Sigmoid colon (tissue), 6 donors: ENCODE measurements at regions not wholly inside any gene's neighbourhood (a gene's known extent, or its start where the extent isn't known, plus 50 kb on each side); places are given as distances from the start of the nearest gene placed in this dataset.

Experiments
- DNase-seq: peaks from one replicate; pipeline ENCODE4 v3.0.0-alpha.2; 2019
- H3K27ac ChIP-seq, 4 donors: fragments of 200-600 bp; sonication (generic); one replicate each; pipeline ENCODE4 v1.5.1; 2016 to 2019; ENCODE audit warnings: mild to moderate bottlenecking in 1 of 4
- H3K27me3 ChIP-seq, 3 donors: fragments of 200-600 bp; sonication (generic); one replicate each; pipeline ENCODE4 v1.5.1; 2019; ENCODE audit warnings: mild to moderate bottlenecking in 1 of 3
- H3K36me3 ChIP-seq, 4 donors: fragments of 200-600 bp; sonication (generic); one replicate each; pipeline ENCODE4 v1.5.1; 2016 to 2019
- H3K4me1 ChIP-seq, 4 donors: fragments of 200-600 bp; sonication (generic); one replicate each; pipeline ENCODE4 v1.5.1; 2017 to 2019
- H3K4me3 ChIP-seq, 4 donors: fragments of 200-600 bp; sonication (generic); one replicate each; pipeline ENCODE4 v1.5.1; 2017 to 2019; ENCODE audit warnings: mild to moderate bottlenecking in 2 of 4, moderate library complexity in 1 of 4
- H3K9me3 ChIP-seq, 4 donors: fragments of 200-600 bp in 3 of 4; sonication (generic) in 3 of 4; one replicate each; pipeline versions ENCODE4 v1.5.1 to v1.6.1; 2013 to 2019
- EP300 ChIP-seq, 4 donors: sonication (generic); formaldehyde crosslinking; IDR thresholded peaks; one replicate each; pipeline ENCODE4 v1.6.1; 2017; ENCODE audit warnings: antibody characterized with exemption in 4 of 4
- POLR2A ChIP-seq, 2 donors: fragments of 450-650 bp; IDR thresholded peaks; one replicate each; pipeline ENCODE4 v1.6.1; 2016; ENCODE audit warnings: antibody characterized with exemption in 2 of 2, mild to moderate bottlenecking in 2 of 2, moderate library complexity in 2 of 2
- POLR2AphosphoS5 ChIP-seq, 4 donors: sonication (generic); formaldehyde crosslinking; IDR thresholded peaks; one replicate each; pipeline ENCODE4 v1.6.1; 2017; ENCODE audit warnings: antibody characterized with exemption in 4 of 4
- whole genome bisulfite sequencing, 2 donors: extraction: QIAGEN DNeasy Blood & Tissue Kit; methylation state at CpG; one replicate each; pipeline ENCODE4 v1.1.7; 2013; 5-methylcytosine and 5-hydroxymethylcytosine counted together
- intact Hi-C: fragments of 100-400 bp; cut with DNase I; formaldehyde crosslinking; loops from one replicate; pipeline ENCODE4 v1.15.1; 2023
- TF ChIP-seq, protein P1 (sequence below), 4 experiments: fragments of 450-650 bp in 3 of 4; fragments of 200-600 bp in 1 of 4; IDR thresholded peaks; one replicate each; pipeline ENCODE4 v1.5.1; 2016 to 2019; ENCODE audit warnings: antibody characterized with exemption in 4 of 4, mild to moderate bottlenecking in 3 of 4, moderate library complexity in 2 of 4
- donor health status: healthy with polysubstance abuse.
- donor health status: healthy.

- Histone ChIP-seq H3K27ac (no peak overlapping the region), H3K36me3 (no peaks in the 10 kb centered on the region), H3K4me1 (no peaks in the 10 kb centered on the region), H3K27me3 (no peaks in the 10 kb centered on the region), H3K9me3 (no peaks in the 10 kb centered on the region), H3K4me3 (no peak overlapping the region)
- TF ChIP-seq POLR2AphosphoS5 (IDR thresholded peaks at IDR 0.05): no peak
- TF ChIP-seq, protein P1, sequence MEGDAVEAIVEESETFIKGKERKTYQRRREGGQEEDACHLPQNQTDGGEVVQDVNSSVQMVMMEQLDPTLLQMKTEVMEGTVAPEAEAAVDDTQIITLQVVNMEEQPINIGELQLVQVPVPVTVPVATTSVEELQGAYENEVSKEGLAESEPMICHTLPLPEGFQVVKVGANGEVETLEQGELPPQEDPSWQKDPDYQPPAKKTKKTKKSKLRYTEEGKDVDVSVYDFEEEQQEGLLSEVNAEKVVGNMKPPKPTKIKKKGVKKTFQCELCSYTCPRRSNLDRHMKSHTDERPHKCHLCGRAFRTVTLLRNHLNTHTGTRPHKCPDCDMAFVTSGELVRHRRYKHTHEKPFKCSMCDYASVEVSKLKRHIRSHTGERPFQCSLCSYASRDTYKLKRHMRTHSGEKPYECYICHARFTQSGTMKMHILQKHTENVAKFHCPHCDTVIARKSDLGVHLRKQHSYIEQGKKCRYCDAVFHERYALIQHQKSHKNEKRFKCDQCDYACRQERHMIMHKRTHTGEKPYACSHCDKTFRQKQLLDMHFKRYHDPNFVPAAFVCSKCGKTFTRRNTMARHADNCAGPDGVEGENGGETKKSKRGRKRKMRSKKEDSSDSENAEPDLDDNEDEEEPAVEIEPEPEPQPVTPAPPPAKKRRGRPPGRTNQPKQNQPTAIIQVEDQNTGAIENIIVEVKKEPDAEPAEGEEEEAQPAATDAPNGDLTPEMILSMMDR (IDR thresholded peaks at IDR 0.05): no peak
- TF ChIP-seq EP300 (IDR thresholded peaks at IDR 0.05): no peak
- TF ChIP-seq POLR2A (IDR thresholded peaks at IDR 0.05): no peak
- intact Hi-C loops: no loop called here
- no peak for DNase-seq
- 61 to 87% methylated on average over 2 of the region's 2 CpGs for WGBS, 2 donors
These were observed 173.0 kb upstream of the TET2 start for GRCh38 chr4:104973708-104974107.

- 93 to 95% methylated on average over 1 of the region's 1 CpG for WGBS, 2 donors
- no peak for DNase-seq
- H3K36me3 ChIP-seq: no peaks in the 10 kb centered on the region
- no peaks in the 10 kb centered on the region for H3K4me1 ChIP-seq
- H3K27me3 ChIP-seq: no peaks in the 10 kb centered on the region
- TF ChIP-seq, protein P1 (IDR thresholded peaks at IDR 0.05): no peak
- TF ChIP-seq EP300 (IDR thresholded peaks at IDR 0.05) (no peak), POLR2AphosphoS5 (IDR thresholded peaks at IDR 0.05) (no peak), POLR2A (IDR thresholded peaks at IDR 0.05) (no peak)
- no peak overlapping the region for H3K4me3 ChIP-seq
- intact Hi-C loops: no loop called here
- no peak overlapping the region for H3K27ac ChIP-seq
- H3K9me3 ChIP-seq: no peaks in the 10 kb centered on the region
These were observed 171.1 kb upstream of the TET2 start for GRCh38 chr4:104975617-104976016.

GRCh38 chr4:104976262-104976661 lies 170.4 kb upstream of the TET2 start:
- WGBS, 2 donors: 80 to 95% methylated on average over 2 of the region's 2 CpGs
- H3K27ac ChIP-seq: no peak overlapping the region
- no peaks in the 10 kb centered on the region for H3K27me3 ChIP-seq
- no peak for DNase-seq
- H3K4me3 ChIP-seq: no peak overlapping the region
- no peak for TF ChIP-seq POLR2A (IDR thresholded peaks at IDR 0.05)
- TF ChIP-seq, protein P1 (IDR thresholded peaks at IDR 0.05): no peak
- TF ChIP-seq POLR2AphosphoS5 (IDR thresholded peaks at IDR 0.05): no peak
- TF ChIP-seq EP300 (IDR thresholded peaks at IDR 0.05): no peak
- no peaks in the 10 kb centered on the region for H3K36me3 ChIP-seq
- H3K9me3 ChIP-seq: no peaks in the 10 kb centered on the region
- H3K4me1 ChIP-seq: no peaks in the 10 kb centered on the region
- intact Hi-C loops: no loop called here

GRCh38 chr4:104979083-104979760 lies 167.5 kb upstream of the TET2 start:
- intact Hi-C loops: no loop called here
- Histone ChIP-seq H3K27me3 (no peaks in the 10 kb centered on the region), H3K36me3 (no peaks in the 10 kb centered on the region), H3K27ac (no peak overlapping the region), H3K4me1 (no peaks in the 10 kb centered on the region), H3K9me3 (no peaks in the 10 kb centered on the region), H3K4me3 (no peak overlapping the region)
- DNase-seq: no peak
- TF ChIP-seq, protein P1 (IDR thresholded peaks at IDR 0.05): no peak
- TF ChIP-seq POLR2A (IDR thresholded peaks at IDR 0.05) (no peak), POLR2AphosphoS5 (IDR thresholded peaks at IDR 0.05) (no peak), EP300 (IDR thresholded peaks at IDR 0.05) (no peak)
- WGBS, 2 donors: 92 to 97% methylated on average over 4 of the region's 4 CpGs
